ENCODE measurements at regions not wholly inside any gene's neighbourhood (a gene's known extent, or its start where the extent isn't known, plus 50 kb on each side); places are given as distances from the start of the nearest gene placed in this dataset.

- Histone ChIP-seq H3K4me3 (ENCODE audit: low read depth, low read length) (no peak overlapping the region), H3K27ac (ENCODE audit: low read depth, low read length) (no peak overlapping the region), H3K9me3 (ENCODE audit: control insufficient read depth, insufficient read depth, low read depth, low read length) (no peaks in the 10 kb centered on the region), H3K4me1 (ENCODE audit: control insufficient read depth, insufficient read depth, low read length) (no peaks in the 10 kb centered on the region), H3K27me3 (ENCODE audit: control insufficient read depth, insufficient read depth, low read length) (no peaks in the 10 kb centered on the region), H3K36me3 (ENCODE audit: control insufficient read depth, insufficient read depth, low read length) (no peaks in the 10 kb centered on the region), H3K9ac (ENCODE audit: low read length) (no peak overlapping the region)
Observed at GRCh38 chr6:77326029-77326428, 137.3 kb downstream of the HTR1B start.

- Histone ChIP-seq H3K36me3 (ENCODE audit: control insufficient read depth, insufficient read depth, low read length) (no peaks in the 10 kb centered on the region), H3K9ac (ENCODE audit: low read length) (no peak overlapping the region), H3K4me1 (ENCODE audit: control insufficient read depth, insufficient read depth, low read length) (no peaks in the 10 kb centered on the region), H3K27ac (ENCODE audit: low read depth, low read length) (no peak overlapping the region), H3K27me3 (ENCODE audit: control insufficient read depth, insufficient read depth, low read length) (no peaks in the 10 kb centered on the region), H3K9me3 (ENCODE audit: control insufficient read depth, insufficient read depth, low read depth, low read length) (no peaks in the 10 kb centered on the region), H3K4me3 (ENCODE audit: low read depth, low read length) (no peak overlapping the region)
Observed at GRCh38 chr6:77324866-77325265, 138.4 kb downstream of the HTR1B start.

GRCh38 chr6:77322604-77323003 is 140.7 kb downstream of the HTR1B start:
- no peak overlapping the region for H3K4me3 ChIP-seq (ENCODE audit: low read depth, low read length)
- no peaks in the 10 kb centered on the region for H3K36me3 ChIP-seq (ENCODE audit: control insufficient read depth, insufficient read depth, low read length)
- H3K9ac ChIP-seq (ENCODE audit: low read length) = no peak overlapping the region
- H3K27me3 ChIP-seq (ENCODE audit: control insufficient read depth, insufficient read depth, low read length) = no peaks in the 10 kb centered on the region
- H3K9me3 ChIP-seq (ENCODE audit: control insufficient read depth, insufficient read depth, low read depth, low read length) = no peaks in the 10 kb centered on the region
- H3K27ac ChIP-seq (ENCODE audit: low read depth, low read length) = no peak overlapping the region
- no peaks in the 10 kb centered on the region for H3K4me1 ChIP-seq (ENCODE audit: control insufficient read depth, insufficient read depth, low read length)

GRCh38 chr6:77318256-77318655 is 145.0 kb downstream of the HTR1B start:
- Histone ChIP-seq H3K9ac (ENCODE audit: low read length) (no peak overlapping the region), H3K36me3 (ENCODE audit: control insufficient read depth, insufficient read depth, low read length) (no peaks in the 10 kb centered on the region), H3K9me3 (ENCODE audit: control insufficient read depth, insufficient read depth, low read depth, low read length) (no peaks in the 10 kb centered on the region), H3K4me3 (ENCODE audit: low read depth, low read length) (no peak overlapping the region), H3K27ac (ENCODE audit: low read depth, low read length) (no peak overlapping the region), H3K4me1 (ENCODE audit: control insufficient read depth, insufficient read depth, low read length) (no peaks in the 10 kb centered on the region), H3K27me3 (ENCODE audit: control insufficient read depth, insufficient read depth, low read length) (no peaks in the 10 kb centered on the region)

GRCh38 chr6:77313595-77313994 is 149.7 kb downstream of the HTR1B start:
- Histone ChIP-seq H3K9ac (ENCODE audit: low read length) (no peak overlapping the region), H3K36me3 (ENCODE audit: control insufficient read depth, insufficient read depth, low read length) (no peaks in the 10 kb centered on the region), H3K9me3 (ENCODE audit: control insufficient read depth, insufficient read depth, low read depth, low read length) (no peaks in the 10 kb centered on the region), H3K27ac (ENCODE audit: low read depth, low read length) (no peak overlapping the region), H3K4me1 (ENCODE audit: control insufficient read depth, insufficient read depth, low read length) (no peaks in the 10 kb centered on the region), H3K27me3 (ENCODE audit: control insufficient read depth, insufficient read depth, low read length) (no peaks in the 10 kb centered on the region), H3K4me3 (ENCODE audit: low read depth, low read length) (no peak overlapping the region)

- Histone ChIP-seq H3K27me3 (ENCODE audit: control insufficient read depth, insufficient read depth, low read length) (no peaks in the 10 kb centered on the region), H3K9me3 (ENCODE audit: control insufficient read depth, insufficient read depth, low read depth, low read length) (no peaks in the 10 kb centered on the region), H3K27ac (ENCODE audit: low read depth, low read length) (no peak overlapping the region), H3K4me3 (ENCODE audit: low read depth, low read length) (no peak overlapping the region), H3K36me3 (ENCODE audit: control insufficient read depth, insufficient read depth, low read length) (no peaks in the 10 kb centered on the region), H3K4me1 (ENCODE audit: control insufficient read depth, insufficient read depth, low read length) (no peaks in the 10 kb centered on the region), H3K9ac (ENCODE audit: low read length) (no peak overlapping the region)
Observed at GRCh38 chr6:77299931-77300330, 163.4 kb downstream of the HTR1B start.

- Histone ChIP-seq H3K36me3 (ENCODE audit: control insufficient read depth, insufficient read depth, low read length) (no peaks in the 10 kb centered on the region), H3K27me3 (ENCODE audit: control insufficient read depth, insufficient read depth, low read length) (no peaks in the 10 kb centered on the region), H3K4me3 (ENCODE audit: low read depth, low read length) (no peak overlapping the region), H3K9me3 (ENCODE audit: control insufficient read depth, insufficient read depth, low read depth, low read length) (no peaks in the 10 kb centered on the region), H3K27ac (ENCODE audit: low read depth, low read length) (no peak overlapping the region), H3K9ac (ENCODE audit: low read length) (no peak overlapping the region), H3K4me1 (ENCODE audit: control insufficient read depth, insufficient read depth, low read length) (no peaks in the 10 kb centered on the region)
Observed at GRCh38 chr6:77298283-77298682, 165.0 kb downstream of the HTR1B start.

- Histone ChIP-seq H3K4me1 (ENCODE audit: control insufficient read depth, insufficient read depth, low read length) (no peaks in the 10 kb centered on the region), H3K27me3 (ENCODE audit: control insufficient read depth, insufficient read depth, low read length) (no peaks in the 10 kb centered on the region), H3K9me3 (ENCODE audit: control insufficient read depth, insufficient read depth, low read depth, low read length) (no peaks in the 10 kb centered on the region), H3K36me3 (ENCODE audit: control insufficient read depth, insufficient read depth, low read length) (no peaks in the 10 kb centered on the region), H3K9ac (ENCODE audit: low read length) (no peak overlapping the region), H3K27ac (ENCODE audit: low read depth, low read length) (no peak overlapping the region), H3K4me3 (ENCODE audit: low read depth, low read length) (no peak overlapping the region)
Observed at GRCh38 chr6:77292564-77293546, 170.4 kb downstream of the HTR1B start.

- H3K4me3 ChIP-seq (ENCODE audit: low read depth, low read length) = no peak overlapping the region
- H3K9me3 ChIP-seq (ENCODE audit: control insufficient read depth, insufficient read depth, low read depth, low read length) = no peaks in the 10 kb centered on the region
- no peak overlapping the region for H3K27ac ChIP-seq (ENCODE audit: low read depth, low read length)
- H3K36me3 ChIP-seq (ENCODE audit: control insufficient read depth, insufficient read depth, low read length) = no peaks in the 10 kb centered on the region
- no peak overlapping the region for H3K9ac ChIP-seq (ENCODE audit: low read length)
- H3K4me1 ChIP-seq (ENCODE audit: control insufficient read depth, insufficient read depth, low read length) = no peaks in the 10 kb centered on the region
- H3K27me3 ChIP-seq (ENCODE audit: control insufficient read depth, insufficient read depth, low read length) = no peaks in the 10 kb centered on the region
Observed at GRCh38 chr6:77290798-77291197, 172.5 kb downstream of the HTR1B start.

GRCh38 chr6:77286541-77286940 is 176.8 kb downstream of the HTR1B start:
- Histone ChIP-seq H3K27me3 (ENCODE audit: control insufficient read depth, insufficient read depth, low read length) (no peaks in the 10 kb centered on the region), H3K9me3 (ENCODE audit: control insufficient read depth, insufficient read depth, low read depth, low read length) (peaks cover 5% of the 10 kb centered on the region), H3K4me1 (ENCODE audit: control insufficient read depth, insufficient read depth, low read length) (no peaks in the 10 kb centered on the region), H3K4me3 (ENCODE audit: low read depth, low read length) (no peak overlapping the region), H3K36me3 (ENCODE audit: control insufficient read depth, insufficient read depth, low read length) (no peaks in the 10 kb centered on the region), H3K9ac (ENCODE audit: low read length) (no peak overlapping the region), H3K27ac (ENCODE audit: low read depth, low read length) (no peak overlapping the region)

GRCh38 chr6:77273929-77274328 is 189.4 kb downstream of the HTR1B start:
- no peaks in the 10 kb centered on the region for H3K4me1 ChIP-seq (ENCODE audit: control insufficient read depth, insufficient read depth, low read length)
- H3K9ac ChIP-seq (ENCODE audit: low read length) = no peak overlapping the region

More at GRCh38 chr6:77273929-77274328, 189.4 kb downstream of the HTR1B start:
- Histone ChIP-seq H3K27me3 (ENCODE audit: control insufficient read depth, insufficient read depth, low read length) (no peaks in the 10 kb centered on the region), H3K27ac (ENCODE audit: low read depth, low read length) (no peak overlapping the region), H3K36me3 (ENCODE audit: control insufficient read depth, insufficient read depth, low read length) (no peaks in the 10 kb centered on the region; the same call in 1 of the 2 replicates), H3K4me3 (ENCODE audit: low read depth, low read length) (no peak overlapping the region), H3K9me3 (ENCODE audit: control insufficient read depth, insufficient read depth, low read depth, low read length) (peaks cover 36% of the 10 kb centered on the region)
